ENCODE measurements at regions not wholly inside any gene's neighbourhood (a gene's known extent, or its start where the extent isn't known, plus 50 kb on each side); places are given as distances from the start of the nearest gene placed in this dataset.

DNA sequence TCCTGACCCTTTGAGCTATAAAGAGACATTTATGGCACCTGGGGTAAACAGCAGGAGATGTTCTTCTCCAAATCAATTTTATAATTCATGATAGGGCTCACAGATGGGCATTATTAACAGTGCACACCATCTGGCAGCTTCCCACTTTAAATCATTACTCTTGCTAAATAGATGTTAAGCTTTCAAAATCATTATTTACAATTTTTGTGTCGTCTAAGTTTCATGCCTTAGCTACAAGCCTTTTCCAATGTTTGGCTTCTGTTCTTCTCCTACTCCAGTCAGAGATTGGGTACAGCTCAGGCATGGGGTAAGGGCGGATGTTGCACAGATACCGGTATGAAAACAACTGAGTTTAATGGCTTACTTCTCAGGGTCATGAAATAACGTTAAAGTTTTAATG lies 120.9 kb upstream of the PFN2 start:
- no peak for DNase-seq (ENCODE audit: low spot score)

GRCh38 chr3:150090877-150091276 lies 120.2 kb upstream of the PFN2 start:
- no peak for DNase-seq (ENCODE audit: low spot score)

DNA sequence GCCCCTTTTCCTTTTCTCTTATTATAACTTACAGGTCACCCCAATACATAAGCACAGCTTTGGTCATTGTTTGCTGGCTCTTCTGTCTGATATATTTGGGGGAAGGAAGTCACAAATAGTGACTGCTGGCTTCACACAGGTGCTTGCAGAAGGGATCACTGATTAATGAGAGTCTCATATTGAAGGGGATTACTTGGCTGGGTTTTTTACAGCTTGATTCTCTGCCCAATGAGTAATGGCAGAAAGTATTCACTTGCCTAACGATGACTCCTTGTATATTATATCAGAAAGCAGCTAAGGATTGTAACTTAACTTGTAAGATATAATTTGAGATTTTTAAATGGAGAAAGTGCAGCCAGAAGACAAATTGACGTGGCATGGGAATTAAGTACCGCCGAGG lies 119.3 kb upstream of the PFN2 start:
- DNase-seq (ENCODE audit: low spot score) = no peak

GRCh38 chr3:150084128-150084527 lies 113.4 kb upstream of the PFN2 start:
- DNase-seq (ENCODE audit: low spot score) = no peak

DNA sequence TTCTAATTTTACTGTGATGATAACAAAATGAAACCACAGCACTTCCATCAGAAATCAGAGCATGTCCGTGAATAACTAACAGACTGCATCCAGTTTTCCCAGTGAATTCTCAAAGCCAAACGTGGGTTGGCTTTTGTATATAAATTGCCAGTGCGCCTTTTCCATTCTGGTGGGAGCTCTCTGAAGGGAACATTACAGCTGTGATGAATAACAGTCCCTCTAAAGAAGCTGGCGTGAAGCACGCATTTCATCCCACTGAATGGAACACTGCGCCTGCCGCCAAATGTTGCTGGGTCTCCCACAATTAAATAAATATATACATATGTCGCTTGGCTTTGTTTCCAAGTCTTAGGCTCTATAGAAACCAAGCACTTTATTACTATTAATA lies 113.0 kb upstream of the PFN2 start:
- peak; percentile 66 for DNase-seq (ENCODE audit: low spot score)

GRCh38 chr3:150082898-150083654 lies 112.4 kb upstream of the PFN2 start:
- DNase-seq (ENCODE audit: low spot score) = no peak

DNA sequence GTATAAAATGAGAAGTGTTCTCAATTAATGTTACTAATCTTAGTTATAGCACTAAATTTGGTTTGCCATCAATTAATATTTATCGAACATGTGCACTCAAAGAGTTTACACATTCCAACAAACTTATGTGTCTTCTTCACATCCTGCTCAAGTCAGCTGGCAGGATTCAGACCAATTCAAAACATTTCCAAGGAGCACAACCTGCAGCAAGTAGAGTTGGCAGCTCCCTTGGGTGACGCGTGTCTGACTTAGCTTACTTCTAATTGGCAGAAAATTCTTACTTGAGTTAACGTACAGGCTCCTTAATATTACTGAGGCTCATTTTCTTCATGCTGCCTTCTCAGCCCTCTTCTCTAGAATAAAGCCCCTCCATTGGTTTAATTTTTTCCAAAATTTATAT lies 110.4 kb upstream of the PFN2 start:
- no peak for DNase-seq (ENCODE audit: low spot score)

GRCh38 chr3:150080058-150080730 lies 109.5 kb upstream of the PFN2 start:
- DNase-seq (ENCODE audit: low spot score) = no peak

DNA sequence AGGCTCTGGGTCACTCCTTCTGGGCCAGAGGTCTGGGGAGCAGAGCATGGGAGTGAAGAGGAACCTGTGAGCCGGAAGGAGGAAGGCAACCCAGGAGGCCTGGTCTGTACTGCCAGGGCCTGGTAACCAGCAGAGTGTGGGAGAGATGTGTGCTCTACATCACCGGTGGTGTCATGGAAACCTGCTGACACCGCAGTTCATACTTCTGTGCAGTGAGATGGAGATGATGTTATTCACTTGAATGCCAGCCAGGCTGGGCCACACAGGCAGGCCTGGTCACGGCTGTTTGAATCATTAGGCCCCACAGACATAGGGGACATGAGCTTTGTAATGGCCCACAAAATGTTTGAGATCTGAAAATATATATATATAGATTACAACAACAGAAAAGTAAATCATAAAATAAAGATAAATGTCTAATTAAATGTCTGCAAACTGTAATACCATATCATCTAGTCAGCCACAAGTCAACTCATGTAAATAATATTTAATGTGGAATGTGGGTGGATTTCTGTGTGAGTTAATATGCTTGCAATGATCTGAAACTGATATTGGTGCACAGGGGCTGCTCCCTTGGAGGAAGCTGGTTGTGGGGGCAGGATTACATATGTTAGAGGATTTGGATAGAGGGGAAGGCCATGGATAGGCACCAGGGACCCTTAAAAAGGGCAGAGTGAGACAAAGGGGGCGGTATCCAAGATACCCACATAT lies 108.5 kb upstream of the PFN2 start:
- peak; percentile 62 for DNase-seq (ENCODE audit: low spot score)

- no peak for DNase-seq (ENCODE audit: low spot score)
These were observed 107.0 kb upstream of the PFN2 start for GRCh38 chr3:150077581-150078247.

GRCh38 chr3:150077107-150077506 lies 106.4 kb upstream of the PFN2 start:
- no peak for DNase-seq (ENCODE audit: low spot score)

DNA sequence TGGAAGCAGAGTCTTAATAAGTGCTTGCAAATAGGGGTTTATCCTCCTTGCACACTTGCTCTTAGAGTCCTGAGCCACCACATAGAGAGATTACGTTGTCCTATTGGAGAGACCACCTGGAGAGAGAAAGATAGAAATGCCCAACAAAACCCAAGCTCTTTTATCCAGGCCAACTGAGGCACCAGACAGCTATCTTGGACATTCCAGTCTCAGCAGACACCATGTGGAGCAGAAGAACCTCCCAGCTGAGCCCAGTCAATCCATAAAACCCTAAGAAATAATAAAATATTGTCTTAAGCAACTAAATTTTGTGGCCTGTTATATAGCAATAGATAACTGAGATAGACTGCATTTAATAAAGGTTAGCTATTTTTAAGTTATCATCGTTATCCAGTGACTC lies 105.7 kb upstream of the PFN2 start:
- no peak for DNase-seq (ENCODE audit: low spot score)

DNA sequence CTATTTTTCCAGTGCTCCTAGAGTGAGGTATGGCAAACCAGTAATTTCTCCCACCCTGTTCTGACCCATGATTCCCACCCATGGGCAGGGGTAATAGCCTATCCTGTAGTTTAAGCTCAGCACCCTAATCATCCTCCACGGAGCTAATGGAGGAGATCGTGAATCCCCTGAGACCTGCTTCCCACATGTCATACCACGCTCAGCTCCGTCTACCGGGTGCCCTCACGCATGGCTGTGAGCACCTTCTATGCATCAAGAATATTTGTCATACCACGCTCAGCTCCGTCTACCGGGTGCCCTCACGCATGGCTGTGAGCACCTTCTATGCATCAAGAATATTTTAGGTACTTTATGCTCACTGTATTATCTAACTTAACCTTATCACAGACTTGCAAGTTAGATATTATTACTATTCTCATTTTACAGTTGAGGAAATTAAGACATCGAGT lies 104.7 kb upstream of the PFN2 start:
- DNase-seq (ENCODE audit: low spot score) = no peak

DNA sequence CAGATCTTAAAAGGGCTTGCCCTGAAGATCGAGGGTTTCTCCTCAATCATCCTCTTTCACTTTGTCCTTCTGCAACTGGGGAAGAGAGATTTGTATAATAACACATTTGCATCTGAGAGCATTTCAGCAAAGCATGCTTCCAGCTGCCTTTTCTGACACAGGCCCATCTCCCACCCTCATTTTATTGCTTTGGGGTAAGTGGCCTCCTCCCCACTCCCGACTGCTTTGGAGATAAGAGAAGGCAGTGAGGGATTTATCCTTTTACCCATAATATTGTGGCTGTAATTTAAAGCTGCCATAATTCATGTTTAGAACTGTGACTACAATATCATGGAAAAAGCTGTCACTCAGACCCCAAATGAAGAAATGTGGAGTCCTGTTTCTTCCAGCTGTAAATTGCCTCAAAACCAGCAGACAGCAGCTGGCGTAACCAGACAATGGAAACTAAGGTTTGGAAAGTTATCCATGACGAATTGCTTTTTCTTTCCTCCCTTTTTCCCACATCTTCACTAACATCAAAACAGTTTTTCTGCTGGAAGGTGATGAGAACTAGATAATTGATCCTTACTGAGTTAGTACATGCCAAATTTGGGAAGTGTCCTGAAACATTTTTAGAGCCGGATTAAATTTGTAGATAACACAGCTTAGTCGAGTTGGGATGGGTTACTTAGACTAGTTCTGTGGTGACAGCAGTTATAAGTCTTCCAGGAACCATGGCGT lies 104.2 kb upstream of the PFN2 start:
- no peak for DNase-seq (ENCODE audit: low spot score)

DNA sequence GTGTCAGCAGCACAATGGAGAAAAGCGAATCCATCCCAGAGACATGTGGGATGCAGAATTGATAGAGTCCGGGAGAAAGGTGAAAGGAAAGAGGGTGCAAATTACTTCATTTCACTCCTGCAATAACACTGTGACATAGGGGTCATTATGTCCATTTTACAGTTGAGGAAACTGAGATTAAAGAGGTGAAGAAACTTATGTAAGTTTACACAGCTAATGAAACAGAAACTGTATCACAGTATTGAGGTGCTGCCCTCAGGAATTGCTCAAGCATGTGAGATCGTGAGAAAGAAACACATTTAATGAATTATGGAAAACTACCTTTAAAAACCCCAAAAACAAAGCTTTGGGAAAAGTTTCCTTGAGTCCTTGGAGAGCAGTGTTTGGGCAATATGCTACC lies 103.6 kb upstream of the PFN2 start:
- no peak for DNase-seq (ENCODE audit: low spot score)

DNA sequence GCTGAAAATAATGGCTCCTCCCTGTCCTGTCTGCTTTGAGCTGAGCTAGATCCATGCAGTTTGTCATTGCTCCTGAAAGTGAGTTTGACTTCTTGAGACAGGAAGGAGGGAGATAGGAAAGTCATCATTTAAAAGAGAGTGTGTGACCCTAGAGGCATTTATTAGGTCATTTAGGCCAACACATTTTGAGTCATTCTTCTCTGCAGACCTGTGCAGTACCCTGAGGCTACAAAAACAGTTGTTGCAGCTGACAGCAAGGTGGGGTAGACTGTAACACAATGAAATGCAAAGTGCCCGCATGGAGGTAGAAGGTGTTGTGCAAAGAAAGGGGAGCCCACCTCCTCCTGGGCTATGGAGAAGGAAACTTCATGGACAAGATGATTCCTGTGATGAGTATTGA lies 102.8 kb upstream of the PFN2 start:
- no peak for DNase-seq (ENCODE audit: low spot score)

DNA sequence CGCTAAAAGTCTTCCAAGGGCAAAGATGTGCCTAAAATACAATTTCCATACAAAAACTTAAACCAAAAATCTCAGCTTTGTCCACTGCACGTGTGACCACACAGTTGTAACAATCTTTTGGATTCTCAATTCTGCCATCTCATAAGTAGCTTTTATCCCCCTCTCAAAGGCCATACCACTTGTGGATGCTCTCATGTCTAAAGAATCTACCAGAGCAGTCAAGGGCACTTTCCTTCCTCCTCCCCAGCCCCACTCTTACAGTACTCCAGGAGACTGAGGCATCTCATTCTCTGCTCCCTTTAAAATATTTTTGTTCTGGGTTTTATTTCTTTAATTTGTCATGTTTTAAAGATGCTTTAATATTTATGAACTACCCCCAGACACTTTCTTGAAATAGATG lies 102.3 kb upstream of the PFN2 start:
- DNase-seq (ENCODE audit: low spot score) = no peak

- no peak for DNase-seq (ENCODE audit: low spot score)
These were observed 101.9 kb upstream of the PFN2 start for GRCh38 chr3:150072576-150072975.

GRCh38 chr3:150070271-150070670 lies 99.6 kb upstream of the PFN2 start:
- no peak for DNase-seq (ENCODE audit: low spot score)

GRCh38 chr3:150069633-150070032 lies 98.9 kb upstream of the PFN2 start:
- DNase-seq (ENCODE audit: low spot score) = no peak

GRCh38 chr3:150069154-150069527 lies 98.4 kb upstream of the PFN2 start:
- DNase-seq (ENCODE audit: low spot score) = no peak
